Body of pancreas (tissue), 4 donors: ENCODE measurements at regions not wholly inside any gene's neighbourhood (a gene's known extent, or its start where the extent isn't known, plus 50 kb on each side); places are given as distances from the start of the nearest gene placed in this dataset.

Experiments
- CTCF ChIP-seq, 7 experiments: fragments of 450-650 bp in 4 of 7; fragments of 200-600 bp in 3 of 7; sonication (generic) in 3 of 7; IDR thresholded peaks; one replicate each; pipeline ENCODE4 v1.5.1; 2016 to 2019; ENCODE audit warnings: antibody characterized with exemption in 7 of 7
- POLR2A ChIP-seq, 3 donors: fragments of 450-650 bp; IDR thresholded peaks; one replicate each; pipeline ENCODE4 v1.6.1; 2016; ENCODE audit warnings: antibody characterized with exemption in 3 of 3, mild to moderate bottlenecking in 2 of 3

- TF ChIP-seq CTCF (IDR thresholded peaks at IDR 0.05), result no peak
- TF ChIP-seq POLR2A (IDR thresholded peaks at IDR 0.05), result no peak
Measured at GRCh38 chr5:107268241-107268640, 402.5 kb downstream of the EFNA5 start.
